Rectal smooth muscle tissue (tissue), 1 donor: ENCODE measurements at regions not wholly inside any gene's neighbourhood (a gene's known extent, or its start where the extent isn't known, plus 50 kb on each side); places are given as distances from the start of the nearest gene placed in this dataset.
"Not testable (repeated sequence)": the region's sequence is repeated elsewhere in the genome, so short reads cannot be mapped to it uniquely, and the experiment has no call there.

Source experiments
- H3K27ac ChIP-seq: one replicate; pipeline ENCODE4 v1.7.0; 2013; ENCODE audit warnings: low read depth, low read length, inconsistent platforms
- H3K27me3 ChIP-seq: one replicate; pipeline ENCODE4 v1.7.0; 2013; ENCODE audit warnings: low read length; ENCODE audit not compliant: control insufficient read depth, insufficient read depth
- H3K36me3 ChIP-seq: one replicate; pipeline ENCODE4 v1.7.0; 2013; ENCODE audit warnings: low read length; ENCODE audit not compliant: control insufficient read depth, insufficient read depth
- H3K4me1 ChIP-seq: one replicate; pipeline ENCODE4 v1.7.0; 2013; ENCODE audit warnings: low read length; ENCODE audit not compliant: control insufficient read depth, insufficient read depth
- H3K4me3 ChIP-seq: one replicate; pipeline ENCODE4 v1.7.0; 2013; ENCODE audit warnings: low read length
- H3K9ac ChIP-seq: one replicate; pipeline ENCODE4 v1.7.0; 2013; ENCODE audit warnings: low read length

DNA sequence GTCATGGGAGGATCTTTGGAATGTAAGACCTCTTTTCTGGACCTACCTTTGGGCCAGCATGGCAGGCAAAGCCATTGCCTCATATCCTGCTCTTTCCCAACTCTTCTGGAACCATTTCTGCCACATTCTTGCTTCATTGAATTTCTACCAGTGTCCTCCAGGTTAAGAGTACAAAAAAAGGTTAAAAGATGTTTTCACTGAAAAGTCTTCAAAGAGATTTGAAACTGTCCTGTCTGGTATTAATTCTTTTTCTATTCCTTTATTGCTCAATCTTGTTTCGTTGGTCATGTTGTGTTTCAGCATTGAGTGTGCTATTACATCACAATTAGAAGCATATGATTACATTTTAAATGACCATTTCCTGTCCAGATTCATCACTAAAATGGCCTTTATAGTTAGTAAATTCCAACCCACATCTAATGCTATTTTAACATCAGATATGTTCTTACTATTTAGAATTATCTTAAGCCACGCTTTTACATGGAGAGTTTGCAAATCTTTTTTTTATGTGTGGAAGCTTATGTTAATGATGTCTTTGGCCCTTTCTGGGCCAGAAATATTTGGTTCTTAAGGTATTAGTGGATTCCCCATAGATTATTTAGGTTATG lies 450.9 kb downstream of the GJA1 start:
- no peak overlapping the region for H3K27ac ChIP-seq
- no peaks in the 10 kb centered on the region for H3K27me3 ChIP-seq
- no peak overlapping the region for H3K9ac ChIP-seq
- H3K4me1 ChIP-seq: no peaks in the 10 kb centered on the region
- no peaks in the 10 kb centered on the region for H3K36me3 ChIP-seq
- H3K4me3 ChIP-seq: no peak overlapping the region

DNA sequence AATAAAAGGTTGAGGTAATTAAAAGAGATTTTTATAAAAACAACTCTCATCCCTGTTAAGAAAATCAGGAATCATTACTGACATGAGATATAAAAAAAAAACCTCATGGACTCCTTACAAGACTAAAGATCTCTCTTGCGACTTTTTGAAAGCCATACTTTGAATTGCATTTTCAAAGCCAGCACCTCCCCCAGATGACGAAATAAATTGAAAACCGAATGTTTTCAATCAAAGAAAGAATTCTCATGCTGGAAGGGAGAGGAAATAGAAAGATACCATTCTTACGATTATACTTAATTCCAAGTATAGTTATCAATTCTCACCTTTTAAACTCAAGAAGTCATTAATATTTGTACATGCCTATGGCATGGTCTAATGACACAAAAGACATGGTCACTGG lies 452.3 kb downstream of the GJA1 start:
- no peak overlapping the region for H3K27ac ChIP-seq

DNA sequence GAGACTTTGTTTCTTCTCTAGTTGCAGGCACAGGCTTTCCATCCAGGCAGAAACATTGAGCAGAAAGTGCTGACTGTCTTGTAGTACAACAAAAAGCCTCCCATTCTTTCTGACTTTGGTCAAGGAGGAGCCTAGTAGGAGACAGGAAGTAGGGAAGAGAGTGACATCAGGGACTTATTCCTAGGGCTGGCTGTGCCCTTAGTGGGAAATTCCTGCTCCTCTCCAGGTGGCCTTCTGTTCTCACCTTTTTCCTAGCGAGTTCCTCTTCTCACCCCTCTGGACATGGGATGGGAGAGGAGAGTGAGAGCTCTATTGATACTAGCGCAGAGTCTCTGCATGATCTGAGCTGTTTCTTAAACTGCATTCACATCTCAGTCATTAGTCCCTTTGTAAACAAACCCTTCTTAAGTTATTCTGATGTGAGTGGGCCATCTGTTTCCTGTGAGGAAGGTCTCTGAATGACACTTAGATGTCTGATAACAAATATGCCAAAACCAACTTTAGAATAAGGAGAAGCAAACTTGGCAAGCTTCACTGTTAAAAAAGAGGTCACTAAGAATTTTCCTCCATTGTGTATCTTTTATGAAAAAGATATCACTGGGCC lies 455.0 kb downstream of the GJA1 start:
- Histone ChIP-seq H3K4me1 (no peaks in the 10 kb centered on the region), H3K27me3 (no peaks in the 10 kb centered on the region), H3K4me3 (no peak overlapping the region), H3K27ac (no peak overlapping the region), H3K36me3 (no peaks in the 10 kb centered on the region), H3K9ac (no peak overlapping the region)

More for the DNA sequence above, 452.3 kb downstream of the GJA1 start:
- no peak overlapping the region for H3K9ac ChIP-seq
- H3K36me3 ChIP-seq: no peaks in the 10 kb centered on the region
- H3K4me3 ChIP-seq: no peak overlapping the region
- no peaks in the 10 kb centered on the region for H3K27me3 ChIP-seq
- no peaks in the 10 kb centered on the region for H3K4me1 ChIP-seq

DNA sequence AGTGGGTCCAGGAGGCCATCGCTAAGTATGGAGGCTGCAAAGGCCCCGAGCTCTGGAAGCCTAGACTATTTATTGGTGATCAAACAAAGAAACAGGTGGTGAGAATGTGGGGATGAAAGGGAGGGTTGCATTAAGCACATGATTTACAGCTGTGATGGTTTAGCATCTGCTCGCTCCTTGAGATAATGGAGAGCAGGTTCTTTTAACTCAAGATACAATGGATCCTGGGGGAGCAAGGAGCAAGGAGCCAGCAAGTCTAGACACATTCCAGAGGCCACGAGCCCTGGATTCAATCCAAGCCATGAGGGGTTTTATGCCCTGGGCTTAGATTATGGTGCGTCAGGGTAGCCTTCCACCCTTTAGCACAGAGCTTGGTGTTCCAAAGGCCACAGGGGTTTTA lies 460.3 kb downstream of the GJA1 start:
- H3K27ac ChIP-seq, H3K27me3 ChIP-seq, H3K4me1 ChIP-seq, H3K4me3 ChIP-seq, H3K36me3 ChIP-seq, H3K9ac ChIP-seq: not testable (repeated sequence)

DNA sequence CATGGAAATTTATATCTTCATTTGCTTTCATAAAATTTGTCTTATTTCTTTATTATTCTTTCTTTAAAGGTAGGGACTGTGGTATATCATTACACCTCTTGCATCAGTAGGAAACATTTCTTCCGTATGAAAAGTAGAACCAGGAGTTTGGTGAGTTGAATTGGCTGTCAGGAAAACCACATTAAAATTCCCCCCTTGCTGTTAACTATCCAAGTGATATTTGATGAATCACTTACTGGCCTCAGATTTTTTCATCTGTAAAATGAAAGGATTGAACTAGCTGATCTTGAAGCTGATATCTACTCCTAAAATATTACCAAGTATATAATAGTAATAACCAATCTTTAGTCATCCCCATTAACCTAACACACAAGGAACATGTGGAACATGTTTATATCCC lies 460.9 kb downstream of the GJA1 start:
- Histone ChIP-seq H3K36me3 (no peaks in the 10 kb centered on the region), H3K9ac (no peak overlapping the region), H3K4me3 (no peak overlapping the region), H3K27ac (no peak overlapping the region), H3K4me1 (no peaks in the 10 kb centered on the region), H3K27me3 (no peaks in the 10 kb centered on the region)

DNA sequence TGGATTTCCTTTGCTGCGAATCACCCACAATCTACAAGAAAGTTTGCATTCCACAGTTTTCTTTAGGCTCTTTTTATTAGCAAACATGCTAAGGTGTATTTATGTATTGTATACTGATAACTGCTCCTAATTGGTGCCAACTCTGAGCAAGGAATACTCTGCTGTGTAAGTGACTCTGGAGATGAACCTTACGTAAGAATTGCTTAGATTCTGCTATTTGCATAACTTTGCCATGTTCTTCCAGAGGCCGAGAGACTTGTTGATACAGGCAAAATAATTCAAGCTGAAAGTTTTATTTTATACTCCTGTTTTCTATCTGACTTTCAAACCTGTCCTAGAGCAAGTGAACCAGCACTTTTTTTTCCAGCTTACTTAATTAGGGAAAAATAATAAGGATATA lies 461.3 kb downstream of the GJA1 start:
- H3K36me3 ChIP-seq: no peaks in the 10 kb centered on the region
- no peak overlapping the region for H3K27ac ChIP-seq
- H3K4me1 ChIP-seq: no peaks in the 10 kb centered on the region
- H3K9ac ChIP-seq: no peak overlapping the region
- no peaks in the 10 kb centered on the region for H3K27me3 ChIP-seq
- H3K4me3 ChIP-seq: no peak overlapping the region

DNA sequence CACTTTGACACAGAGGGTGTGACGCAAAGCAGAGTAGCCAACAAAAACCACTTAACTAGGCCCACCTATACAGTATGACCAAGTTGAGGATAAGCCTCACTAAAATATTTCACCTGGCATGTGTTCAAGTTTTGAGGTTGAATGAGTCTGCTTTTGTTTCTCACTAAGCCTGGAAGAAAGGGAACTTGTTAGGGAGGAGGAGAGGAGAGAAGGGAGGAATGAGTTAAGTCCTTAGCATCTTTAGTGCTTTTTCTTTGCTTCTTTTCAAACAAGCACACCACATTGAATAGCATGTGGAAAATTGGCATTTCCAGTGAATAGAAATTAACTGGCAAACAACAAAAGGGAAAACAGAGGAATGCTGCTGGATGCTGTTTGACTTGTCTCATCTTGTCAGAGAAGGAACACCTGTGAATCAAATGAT lies 461.9 kb downstream of the GJA1 start:
- H3K27me3 ChIP-seq: no peaks in the 10 kb centered on the region
- H3K36me3 ChIP-seq: no peaks in the 10 kb centered on the region
- no peak overlapping the region for H3K27ac ChIP-seq
- no peak overlapping the region for H3K9ac ChIP-seq
- no peak overlapping the region for H3K4me3 ChIP-seq
- H3K4me1 ChIP-seq: no peaks in the 10 kb centered on the region

DNA sequence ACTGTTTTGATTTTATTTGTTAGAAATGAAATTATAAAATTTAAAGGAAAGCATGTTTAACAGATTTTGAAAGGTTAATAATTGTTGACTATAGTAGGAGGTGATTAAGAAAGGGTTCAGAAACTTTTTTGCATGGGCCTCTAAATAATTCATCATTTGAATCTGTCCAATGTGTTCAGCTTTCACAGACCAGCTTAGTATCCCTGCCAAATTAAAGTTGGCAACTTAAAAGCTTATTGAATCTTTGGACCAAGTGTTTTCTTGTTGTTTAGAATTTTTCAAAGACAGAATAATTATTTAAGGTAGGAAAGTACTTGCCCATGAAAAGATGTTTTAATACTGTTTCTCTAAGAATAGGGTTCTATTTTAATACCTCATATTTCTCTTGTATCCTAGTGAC lies 466.0 kb downstream of the GJA1 start:
- Histone ChIP-seq H3K27ac (no peak overlapping the region), H3K9ac (no peak overlapping the region), H3K4me3 (no peak overlapping the region), H3K27me3 (no peaks in the 10 kb centered on the region), H3K36me3 (no peaks in the 10 kb centered on the region), H3K4me1 (no peaks in the 10 kb centered on the region)

DNA sequence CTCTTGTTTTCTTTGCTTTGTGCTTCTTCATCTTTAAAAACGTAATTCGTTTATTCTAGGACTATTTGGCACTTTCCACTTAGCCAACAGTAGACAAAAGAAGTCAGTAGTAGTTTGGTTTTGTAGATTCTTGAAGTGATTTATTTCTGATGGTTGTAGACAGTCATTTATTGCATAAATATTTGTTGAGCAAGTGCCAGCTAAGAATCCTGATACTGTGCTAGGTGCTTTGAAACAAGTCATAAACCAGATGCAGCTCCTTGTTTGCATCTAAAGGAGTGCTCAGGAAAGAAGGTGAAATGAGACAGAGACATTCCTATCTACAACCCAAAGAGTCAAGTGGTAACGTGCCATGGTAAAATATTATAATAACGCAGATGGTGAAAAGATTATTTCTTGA lies 469.1 kb downstream of the GJA1 start:
- no peak overlapping the region for H3K27ac ChIP-seq
- no peaks in the 10 kb centered on the region for H3K4me1 ChIP-seq
- H3K27me3 ChIP-seq: no peaks in the 10 kb centered on the region
- no peak overlapping the region for H3K9ac ChIP-seq
- H3K36me3 ChIP-seq: no peaks in the 10 kb centered on the region
- no peak overlapping the region for H3K4me3 ChIP-seq

DNA sequence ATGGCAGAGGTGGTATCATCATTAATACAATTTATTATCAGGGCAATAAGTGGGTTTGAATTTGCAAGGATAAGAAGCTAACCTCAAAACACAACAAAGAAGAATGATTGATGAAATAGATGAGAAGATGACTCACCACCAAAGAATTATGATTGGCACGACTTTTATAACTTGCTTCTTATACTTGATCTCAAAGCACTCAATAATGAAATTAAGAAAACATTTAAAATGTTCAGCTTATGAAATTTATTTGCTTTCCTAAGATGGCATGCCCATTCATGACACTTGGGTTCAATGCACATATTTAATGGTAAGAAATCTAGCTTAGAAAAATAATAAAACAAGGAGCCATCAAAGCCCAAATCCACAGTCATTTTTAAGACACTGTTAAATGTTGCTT lies 477.5 kb downstream of the GJA1 start:
- Histone ChIP-seq H3K27me3 (no peaks in the 10 kb centered on the region), H3K36me3 (no peaks in the 10 kb centered on the region), H3K4me1 (no peaks in the 10 kb centered on the region), H3K9ac (no peak overlapping the region), H3K27ac (no peak overlapping the region), H3K4me3 (no peak overlapping the region)

DNA sequence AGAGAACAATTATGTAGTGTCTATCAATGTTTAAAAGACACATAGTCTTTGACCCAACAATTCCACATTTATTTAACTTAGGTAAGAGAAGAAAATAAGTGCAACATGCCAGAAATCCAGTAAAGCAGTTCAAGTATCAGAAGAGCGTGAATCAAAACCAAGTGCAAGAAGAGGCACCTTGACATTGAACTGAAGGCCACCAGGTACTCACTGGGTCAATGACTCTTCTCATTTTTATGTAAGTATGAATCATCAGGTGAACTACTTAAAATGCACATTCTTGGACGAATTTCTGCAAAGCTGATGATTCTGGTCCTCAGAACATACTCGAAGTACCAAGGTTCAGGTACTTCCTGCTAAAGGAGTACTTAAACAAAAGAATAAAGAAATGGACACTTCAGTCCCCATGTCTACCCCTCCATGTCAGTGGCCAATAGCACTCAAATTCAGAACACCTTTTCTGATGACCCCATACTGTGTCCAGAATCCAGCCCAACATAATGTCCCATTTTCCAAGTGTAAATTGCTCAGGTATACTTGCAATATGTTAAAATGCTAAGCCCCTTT lies 481.9 kb downstream of the GJA1 start:
- no peaks in the 10 kb centered on the region for H3K4me1 ChIP-seq
- no peaks in the 10 kb centered on the region for H3K36me3 ChIP-seq
- H3K27ac ChIP-seq: no peak overlapping the region
- H3K4me3 ChIP-seq: no peak overlapping the region
- H3K9ac ChIP-seq: no peak overlapping the region
- no peaks in the 10 kb centered on the region for H3K27me3 ChIP-seq

DNA sequence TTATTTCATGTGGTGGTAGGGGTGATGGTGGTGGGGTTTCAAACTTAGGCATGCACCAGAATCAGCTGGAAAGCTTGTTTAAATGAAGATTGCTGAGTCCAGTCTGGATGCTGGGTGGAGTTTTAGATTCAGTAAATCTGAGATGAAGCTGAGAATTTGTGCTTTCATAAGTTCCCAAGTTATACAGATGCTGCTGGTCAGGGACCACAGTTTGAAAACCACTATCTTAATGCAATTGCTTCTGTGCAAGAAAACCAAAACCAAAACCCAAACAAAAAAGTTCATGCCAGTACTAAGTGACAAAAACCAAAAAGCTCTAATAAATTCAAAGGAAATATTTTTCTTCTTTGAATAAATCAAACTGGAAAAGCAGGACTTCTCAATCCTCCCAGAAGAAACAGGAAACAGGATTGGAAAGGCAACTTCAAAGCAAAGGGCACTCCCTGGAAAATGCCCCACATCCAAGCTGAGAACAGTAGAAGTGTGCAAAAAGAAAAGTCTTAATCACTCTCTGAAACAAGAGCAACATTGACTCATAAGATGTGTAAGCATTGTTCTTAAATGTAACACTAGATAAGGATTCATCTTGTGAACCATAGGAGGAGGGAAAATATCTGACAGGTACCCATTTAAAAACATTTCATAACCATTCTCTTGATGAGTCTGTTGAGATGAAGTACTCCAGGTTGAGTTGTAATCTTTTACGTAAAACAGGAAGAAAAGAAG lies 481.5 kb upstream of the HSF2 start:
- Histone ChIP-seq H3K4me3 (no peak overlapping the region), H3K27me3 (no peaks in the 10 kb centered on the region), H3K9ac (no peak overlapping the region), H3K36me3 (no peaks in the 10 kb centered on the region), H3K27ac (no peak overlapping the region), H3K4me1 (no peaks in the 10 kb centered on the region)
